HG02870 (cell line): ENCODE measurements at regions not wholly inside any gene's neighbourhood (a gene's known extent, or its start where the extent isn't known, plus 50 kb on each side); places are given as distances from the start of the nearest gene placed in this dataset.
A peak's percentile ranks its signal among the peaks of the same experiment; 100 is the strongest.
"Not testable (repeated sequence)": the region's sequence is repeated elsewhere in the genome, so short reads cannot be mapped to it uniquely, and the experiment has no call there.

Source experiments
- ATAC-seq: cut with Tn5 transposase; IDR thresholded peaks from one replicate; pipeline ENCODE4 v1.9.1; 2021; ENCODE audit warnings: mild to moderate bottlenecking, moderate library complexity; ENCODE audit not compliant: unreplicated experiment

- peak; percentile 98 for ATAC-seq
Measured at GRCh38 chr10:23742368-23742767, 303.5 kb downstream of the OTUD1 start.

DNA sequence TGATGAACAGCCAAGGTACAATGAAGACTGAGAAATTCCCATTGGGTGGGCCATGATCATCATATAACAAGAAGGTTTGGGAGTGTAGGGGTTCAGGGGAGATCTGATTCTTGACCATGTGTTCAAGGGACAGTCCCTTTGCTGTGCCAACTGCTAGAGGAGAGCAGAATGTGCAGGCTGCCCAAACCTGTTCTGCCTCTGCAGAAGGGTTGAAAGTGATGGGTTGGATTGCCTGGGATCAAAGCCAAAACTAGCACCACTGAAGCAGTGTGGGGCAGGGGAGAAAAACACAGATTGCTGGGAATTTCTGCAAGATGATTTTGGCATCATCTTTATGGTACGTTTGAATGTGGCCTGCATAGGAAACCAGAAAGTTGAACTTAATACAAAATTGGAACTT is 303.9 kb downstream of the OTUD1 start:
- ATAC-seq, result no peak

- ATAC-seq, result no peak
Measured at GRCh38 chr10:23754179-23754578, 315.3 kb downstream of the OTUD1 start.

GRCh38 chr10:23754941-23755340 is 316.1 kb downstream of the OTUD1 start:
- no peak for ATAC-seq

GRCh38 chr10:23755556-23755955 is 316.7 kb downstream of the OTUD1 start:
- no peak for ATAC-seq

DNA sequence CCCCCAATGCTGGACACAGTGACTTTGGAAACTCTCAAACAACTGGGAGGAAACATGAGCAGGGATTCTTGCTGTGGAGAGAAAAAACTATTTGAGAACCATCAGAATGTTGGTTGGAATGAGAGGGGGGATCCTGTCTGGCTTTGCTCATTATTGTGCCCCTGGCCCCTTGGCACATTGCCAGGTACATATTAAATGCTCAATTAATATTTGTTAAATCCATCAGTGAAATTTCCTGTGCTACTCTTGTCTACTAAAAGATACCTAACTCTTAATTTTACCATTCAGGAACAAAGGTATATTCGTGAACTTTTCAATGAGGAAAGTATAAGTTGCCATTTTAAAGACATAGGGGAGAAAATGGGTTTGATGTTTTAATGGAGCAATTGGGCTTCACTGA is 329.4 kb downstream of the OTUD1 start:
- no peak for ATAC-seq

DNA sequence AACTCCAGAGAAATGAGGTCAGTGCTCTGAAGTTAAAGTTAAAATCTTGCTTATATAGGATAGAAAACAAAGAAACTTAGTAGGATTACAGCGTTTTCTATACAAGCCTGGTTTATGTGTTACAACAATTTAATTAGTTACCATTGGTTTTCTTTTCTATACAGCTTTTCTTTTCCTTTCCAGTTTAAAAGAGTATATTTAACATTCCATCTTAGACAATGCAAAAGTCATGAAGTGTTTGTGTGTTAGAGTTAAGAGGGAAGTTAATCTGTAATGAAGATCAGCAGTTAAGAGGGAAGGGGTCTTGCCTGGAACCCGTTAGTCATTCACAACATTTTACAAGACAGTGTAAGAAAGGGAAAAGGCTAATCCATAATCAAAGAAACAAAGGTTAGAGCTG is 338.3 kb downstream of the OTUD1 start:
- ATAC-seq, result no peak

- ATAC-seq, result no peak
Measured at GRCh38 chr10:23779301-23779700, 340.4 kb downstream of the OTUD1 start.

DNA sequence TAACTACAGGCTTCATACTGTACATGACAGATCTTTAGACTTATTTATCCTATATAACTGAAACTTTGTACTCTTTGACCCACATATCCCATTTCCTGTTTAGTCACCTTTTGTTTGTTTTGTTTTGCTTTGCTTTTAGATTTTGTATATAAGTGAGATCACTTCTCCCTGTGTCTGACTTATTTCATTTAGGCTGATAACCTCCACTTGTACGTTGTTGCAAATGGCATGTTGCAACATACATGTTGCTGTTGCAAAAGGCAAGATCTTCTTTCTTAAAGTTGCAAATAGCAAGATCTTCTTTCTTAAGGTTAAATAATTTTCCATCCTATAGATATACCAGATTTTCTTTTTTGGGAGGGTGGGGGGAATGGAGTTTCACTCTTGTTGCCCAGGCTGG is 341.5 kb downstream of the OTUD1 start:
- no peak for ATAC-seq

GRCh38 chr10:23786594-23786993 is 347.7 kb downstream of the OTUD1 start:
- no peak for ATAC-seq

- no peak for ATAC-seq
Measured at GRCh38 chr10:23793577-23793976, 354.7 kb downstream of the OTUD1 start.

GRCh38 chr10:23797452-23797851 is 358.6 kb downstream of the OTUD1 start:
- not testable (repeated sequence) for ATAC-seq

- no peak for ATAC-seq
Measured at GRCh38 chr10:23804125-23804524, 365.2 kb downstream of the OTUD1 start.

DNA sequence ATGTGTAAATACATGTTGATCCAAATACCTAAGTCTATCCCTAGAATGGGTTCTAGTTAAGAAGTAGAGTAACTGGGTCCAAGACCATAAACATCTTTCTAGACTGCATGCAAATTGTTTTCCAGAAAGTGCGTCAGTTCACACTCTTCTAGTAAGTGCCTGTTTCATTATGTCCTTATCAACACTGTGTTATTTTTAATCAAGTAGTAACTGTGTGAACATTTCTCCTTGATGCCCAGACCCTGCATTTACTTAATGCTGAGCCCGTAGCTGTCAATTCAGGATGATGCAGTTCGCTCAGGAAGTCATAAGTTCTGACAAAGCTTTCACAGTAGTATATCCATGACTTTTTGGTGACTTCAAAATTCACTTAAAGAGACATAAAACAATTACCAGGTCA is 374.8 kb downstream of the OTUD1 start:
- ATAC-seq, result no peak

DNA sequence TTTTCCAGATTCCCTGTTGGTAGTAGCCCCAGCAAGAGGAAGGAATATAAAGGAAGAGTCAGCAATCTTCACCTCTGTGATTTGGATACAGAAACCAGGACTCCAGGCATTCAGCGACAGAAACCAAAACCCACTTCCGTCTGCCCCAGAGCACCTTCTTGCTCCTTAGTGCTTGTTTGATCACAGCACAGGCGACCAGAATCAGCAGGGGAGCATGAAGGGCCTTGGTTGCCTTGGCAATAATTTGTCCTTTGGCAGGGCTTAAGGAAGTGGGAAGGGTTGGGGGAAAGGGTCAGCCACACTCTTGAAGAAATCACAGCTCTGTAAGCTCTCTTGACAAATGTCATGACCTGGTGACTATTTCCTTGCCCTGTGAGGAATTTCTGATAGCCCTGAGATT is 379.6 kb downstream of the OTUD1 start:
- no peak for ATAC-seq

DNA sequence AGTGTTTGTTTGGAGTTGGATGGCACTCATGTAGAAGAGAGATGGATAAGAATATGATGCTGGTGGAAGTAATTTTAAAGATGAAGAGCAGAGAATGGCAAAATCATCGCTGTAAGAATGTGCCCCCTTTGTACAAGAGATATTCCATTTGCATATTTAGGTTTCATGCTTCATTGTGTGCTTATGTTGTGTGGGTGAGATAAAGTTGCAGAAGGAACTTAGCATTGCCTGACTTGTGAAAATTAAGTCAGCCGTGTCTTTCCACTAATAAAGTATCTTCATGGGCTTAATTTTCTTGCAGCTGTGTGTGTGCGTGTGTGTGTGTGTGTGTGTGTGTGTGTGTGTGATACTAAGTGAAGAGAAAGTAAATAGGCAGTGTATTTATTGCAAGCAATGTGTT is 381.9 kb downstream of the OTUD1 start:
- no peak for ATAC-seq

DNA sequence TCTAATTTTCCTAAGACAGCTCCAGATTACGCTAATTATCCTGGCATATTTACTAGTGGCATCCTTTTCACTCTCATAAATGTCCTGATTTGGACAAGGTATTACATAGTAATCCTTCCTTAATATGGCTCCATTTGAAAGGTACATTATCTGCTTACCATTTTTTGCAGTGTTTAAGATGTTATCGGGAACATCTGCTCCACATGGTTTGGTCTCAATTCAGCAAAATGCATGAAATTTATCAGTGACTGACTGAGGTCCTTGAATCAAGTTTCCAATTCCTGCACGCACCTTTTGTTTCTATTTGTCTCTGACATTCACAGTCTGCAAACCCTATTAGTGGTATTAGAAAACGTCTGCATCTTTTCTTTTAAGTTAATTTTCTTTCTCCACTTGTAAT is 384.1 kb upstream of the KIAA1217 start:
- ATAC-seq, result no peak

DNA sequence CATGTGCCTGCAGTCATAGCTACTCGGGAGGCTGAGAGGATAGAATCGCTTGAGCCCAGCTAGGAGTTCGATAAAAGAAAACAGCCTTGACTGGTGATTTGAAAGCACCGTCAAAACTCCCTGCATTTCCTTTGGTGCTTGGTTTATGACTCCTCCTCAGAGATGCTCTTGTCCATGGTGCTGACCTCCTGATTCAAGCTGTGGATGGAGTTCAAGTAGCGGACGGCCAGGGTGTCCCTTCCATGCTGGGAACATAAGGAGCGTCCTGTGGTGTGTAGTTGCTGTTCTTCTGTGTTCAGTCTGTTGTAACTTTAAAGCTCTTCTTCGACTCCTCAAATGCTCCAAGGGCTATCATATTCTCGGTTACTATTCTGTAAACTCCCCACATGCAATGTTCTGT is 382.5 kb upstream of the KIAA1217 start:
- ATAC-seq, result no peak

- no peak for ATAC-seq
Measured at GRCh38 chr10:23829556-23829955, 379.4 kb upstream of the KIAA1217 start.

- ATAC-seq, result no peak
Measured at GRCh38 chr10:23834091-23834490, 374.8 kb upstream of the KIAA1217 start.

GRCh38 chr10:23850631-23851030 is 358.3 kb upstream of the KIAA1217 start:
- ATAC-seq, result no peak

GRCh38 chr10:23859598-23859997 is 349.3 kb upstream of the KIAA1217 start:
- ATAC-seq, result no peak

- no peak for ATAC-seq
Measured at GRCh38 chr10:23864631-23865147, 344.2 kb upstream of the KIAA1217 start.

GRCh38 chr10:23866985-23867384 is 342.0 kb upstream of the KIAA1217 start:
- ATAC-seq, result not testable (repeated sequence)
